Liver (tissue), 3 donors: ENCODE measurements at regions not wholly inside any gene's neighbourhood (a gene's known extent, or its start where the extent isn't known, plus 50 kb on each side); places are given as distances from the start of the nearest gene placed in this dataset.

Experiments used
- HNF4G ChIP-seq: IDR thresholded peaks from 2 replicates; pipeline ENCODE4 v1.6.1; 2016; ENCODE audit warnings: antibody characterized with exemption
- TAF1 ChIP-seq: conservative IDR thresholded peaks from 2 replicates; pipeline ENCODE4 v1.6.1; 2016; ENCODE audit warnings: antibody characterized with exemption, mild to moderate bottlenecking
- TF ChIP-seq, protein P1 (sequence below): fragments of 150-350 bp; IDR thresholded peaks from 2 replicates; pipeline ENCODE4 v1.5.1; 2017; ENCODE audit warnings: improper control_type of control experiment, low read depth, low read length; ENCODE audit not compliant: missing input control
- donor health status: healthy.
- donor health status: healthy.

DNA sequence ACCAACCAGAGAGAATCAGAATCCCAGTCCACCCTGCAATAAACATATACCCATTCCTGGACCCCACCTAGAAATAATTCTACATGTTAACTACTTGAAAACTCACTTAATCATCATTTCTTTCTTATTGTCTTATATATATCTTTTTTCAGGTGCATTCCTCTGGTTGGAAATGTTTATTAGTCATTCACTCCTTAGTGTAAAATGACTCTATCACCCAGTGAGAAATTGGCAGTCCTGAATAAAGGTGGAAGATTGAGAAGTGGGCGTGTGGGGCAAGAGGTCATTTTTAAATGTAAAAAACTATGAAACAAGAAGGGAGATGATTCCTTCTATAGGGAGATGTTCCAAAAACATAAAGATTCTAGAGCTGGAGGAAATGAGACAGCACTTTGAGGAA lies 101.2 kb upstream of the MBNL2 start:
- TF ChIP-seq, protein P1, sequence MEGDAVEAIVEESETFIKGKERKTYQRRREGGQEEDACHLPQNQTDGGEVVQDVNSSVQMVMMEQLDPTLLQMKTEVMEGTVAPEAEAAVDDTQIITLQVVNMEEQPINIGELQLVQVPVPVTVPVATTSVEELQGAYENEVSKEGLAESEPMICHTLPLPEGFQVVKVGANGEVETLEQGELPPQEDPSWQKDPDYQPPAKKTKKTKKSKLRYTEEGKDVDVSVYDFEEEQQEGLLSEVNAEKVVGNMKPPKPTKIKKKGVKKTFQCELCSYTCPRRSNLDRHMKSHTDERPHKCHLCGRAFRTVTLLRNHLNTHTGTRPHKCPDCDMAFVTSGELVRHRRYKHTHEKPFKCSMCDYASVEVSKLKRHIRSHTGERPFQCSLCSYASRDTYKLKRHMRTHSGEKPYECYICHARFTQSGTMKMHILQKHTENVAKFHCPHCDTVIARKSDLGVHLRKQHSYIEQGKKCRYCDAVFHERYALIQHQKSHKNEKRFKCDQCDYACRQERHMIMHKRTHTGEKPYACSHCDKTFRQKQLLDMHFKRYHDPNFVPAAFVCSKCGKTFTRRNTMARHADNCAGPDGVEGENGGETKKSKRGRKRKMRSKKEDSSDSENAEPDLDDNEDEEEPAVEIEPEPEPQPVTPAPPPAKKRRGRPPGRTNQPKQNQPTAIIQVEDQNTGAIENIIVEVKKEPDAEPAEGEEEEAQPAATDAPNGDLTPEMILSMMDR, result no peak
- no peak for TF ChIP-seq TAF1
- TF ChIP-seq HNF4G, result no peak
